MM.1S (cell line): ENCODE measurements at regions not wholly inside any gene's neighbourhood (a gene's known extent, or its start where the extent isn't known, plus 50 kb on each side); places are given as distances from the start of the nearest gene placed in this dataset.

ENCODE experiments used
- EZH2 ChIP-seq: fragments of 300-600 bp; sonication (generic); optimal IDR thresholded peaks from 2 replicates; pipeline ENCODE3; 2017; ENCODE audit warnings: low read depth, mild to moderate bottlenecking, antibody characterized with exemption, low read length, mixed read lengths
- EZH2phosphoT487 ChIP-seq: fragments of 300-600 bp; sonication (generic); IDR thresholded peaks from 2 replicates; pipeline ENCODE4 v1.6.1; 2018; ENCODE audit warnings: antibody characterized with exemption, low read length
- TF ChIP-seq, protein P1 (sequence below): fragments of 300-600 bp; sonication (generic); IDR thresholded peaks from 2 replicates; pipeline ENCODE4 v1.5.1; 2016; ENCODE audit warnings: antibody characterized with exemption, low read length, mixed read lengths

- TF ChIP-seq, protein P1, sequence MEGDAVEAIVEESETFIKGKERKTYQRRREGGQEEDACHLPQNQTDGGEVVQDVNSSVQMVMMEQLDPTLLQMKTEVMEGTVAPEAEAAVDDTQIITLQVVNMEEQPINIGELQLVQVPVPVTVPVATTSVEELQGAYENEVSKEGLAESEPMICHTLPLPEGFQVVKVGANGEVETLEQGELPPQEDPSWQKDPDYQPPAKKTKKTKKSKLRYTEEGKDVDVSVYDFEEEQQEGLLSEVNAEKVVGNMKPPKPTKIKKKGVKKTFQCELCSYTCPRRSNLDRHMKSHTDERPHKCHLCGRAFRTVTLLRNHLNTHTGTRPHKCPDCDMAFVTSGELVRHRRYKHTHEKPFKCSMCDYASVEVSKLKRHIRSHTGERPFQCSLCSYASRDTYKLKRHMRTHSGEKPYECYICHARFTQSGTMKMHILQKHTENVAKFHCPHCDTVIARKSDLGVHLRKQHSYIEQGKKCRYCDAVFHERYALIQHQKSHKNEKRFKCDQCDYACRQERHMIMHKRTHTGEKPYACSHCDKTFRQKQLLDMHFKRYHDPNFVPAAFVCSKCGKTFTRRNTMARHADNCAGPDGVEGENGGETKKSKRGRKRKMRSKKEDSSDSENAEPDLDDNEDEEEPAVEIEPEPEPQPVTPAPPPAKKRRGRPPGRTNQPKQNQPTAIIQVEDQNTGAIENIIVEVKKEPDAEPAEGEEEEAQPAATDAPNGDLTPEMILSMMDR, result no peak
- TF ChIP-seq EZH2 (no peak), EZH2phosphoT487 (no peak)
Observed at GRCh38 chr18:73784853-73785252, 362.8 kb downstream of the FBXO15 start.
